Ishikawa (cell line): ENCODE measurements at regions not wholly inside any gene's neighbourhood (a gene's known extent, or its start where the extent isn't known, plus 50 kb on each side); places are given as distances from the start of the nearest gene placed in this dataset.

Experiments
- CEBPB ChIP-seq: IDR thresholded peaks from 2 replicates; pipeline ENCODE4 v1.6.1; 2012
- CREB1 ChIP-seq: IDR thresholded peaks from 2 replicates; pipeline ENCODE4 v1.6.1; 2012; ENCODE audit warnings: low read depth
- EGR1 ChIP-seq: IDR thresholded peaks from 2 replicates; pipeline ENCODE4 v1.6.1; 2012
- EP300 ChIP-seq: IDR thresholded peaks from 2 replicates; pipeline ENCODE4 v1.6.1; 2012; ENCODE audit warnings: borderline replicate concordance
- FOXM1 ChIP-seq: IDR thresholded peaks from 2 replicates; pipeline ENCODE4 v1.6.1; 2012; ENCODE audit warnings: low read depth, borderline replicate concordance
- MAX ChIP-seq: IDR thresholded peaks from 2 replicates; pipeline ENCODE4 v1.6.1; 2012
- NFIC ChIP-seq: IDR thresholded peaks from 2 replicates; pipeline ENCODE4 v1.6.1; 2012
- RAD21 ChIP-seq: IDR thresholded peaks from 2 replicates; pipeline ENCODE4 v1.6.1; 2012; ENCODE audit warnings: low read depth
- TAF1 ChIP-seq: IDR thresholded peaks from 2 replicates; pipeline ENCODE4 v1.6.1; 2012; ENCODE audit warnings: low read depth, mild to moderate bottlenecking
- TCF12 ChIP-seq: IDR thresholded peaks from 2 replicates; pipeline ENCODE4 v1.6.1; 2012; ENCODE audit warnings: low read depth
- TEAD4 ChIP-seq: IDR thresholded peaks from 2 replicates; pipeline ENCODE4 v1.6.1; 2012
- USF1 ChIP-seq: IDR thresholded peaks from 2 replicates; pipeline ENCODE4 v1.6.1; 2012
- YY1 ChIP-seq: IDR thresholded peaks from 2 replicates; pipeline ENCODE4 v1.6.1; 2012; ENCODE audit warnings: low read depth
- ZBTB7A ChIP-seq: IDR thresholded peaks from 2 replicates; pipeline ENCODE4 v1.6.1; 2012; ENCODE audit warnings: low read depth
- TF ChIP-seq, protein P1 (sequence below): IDR thresholded peaks from 2 replicates; pipeline ENCODE4 v1.6.1; 2012; ENCODE audit warnings: low read depth, mild to moderate bottlenecking

- TF ChIP-seq, protein P1, sequence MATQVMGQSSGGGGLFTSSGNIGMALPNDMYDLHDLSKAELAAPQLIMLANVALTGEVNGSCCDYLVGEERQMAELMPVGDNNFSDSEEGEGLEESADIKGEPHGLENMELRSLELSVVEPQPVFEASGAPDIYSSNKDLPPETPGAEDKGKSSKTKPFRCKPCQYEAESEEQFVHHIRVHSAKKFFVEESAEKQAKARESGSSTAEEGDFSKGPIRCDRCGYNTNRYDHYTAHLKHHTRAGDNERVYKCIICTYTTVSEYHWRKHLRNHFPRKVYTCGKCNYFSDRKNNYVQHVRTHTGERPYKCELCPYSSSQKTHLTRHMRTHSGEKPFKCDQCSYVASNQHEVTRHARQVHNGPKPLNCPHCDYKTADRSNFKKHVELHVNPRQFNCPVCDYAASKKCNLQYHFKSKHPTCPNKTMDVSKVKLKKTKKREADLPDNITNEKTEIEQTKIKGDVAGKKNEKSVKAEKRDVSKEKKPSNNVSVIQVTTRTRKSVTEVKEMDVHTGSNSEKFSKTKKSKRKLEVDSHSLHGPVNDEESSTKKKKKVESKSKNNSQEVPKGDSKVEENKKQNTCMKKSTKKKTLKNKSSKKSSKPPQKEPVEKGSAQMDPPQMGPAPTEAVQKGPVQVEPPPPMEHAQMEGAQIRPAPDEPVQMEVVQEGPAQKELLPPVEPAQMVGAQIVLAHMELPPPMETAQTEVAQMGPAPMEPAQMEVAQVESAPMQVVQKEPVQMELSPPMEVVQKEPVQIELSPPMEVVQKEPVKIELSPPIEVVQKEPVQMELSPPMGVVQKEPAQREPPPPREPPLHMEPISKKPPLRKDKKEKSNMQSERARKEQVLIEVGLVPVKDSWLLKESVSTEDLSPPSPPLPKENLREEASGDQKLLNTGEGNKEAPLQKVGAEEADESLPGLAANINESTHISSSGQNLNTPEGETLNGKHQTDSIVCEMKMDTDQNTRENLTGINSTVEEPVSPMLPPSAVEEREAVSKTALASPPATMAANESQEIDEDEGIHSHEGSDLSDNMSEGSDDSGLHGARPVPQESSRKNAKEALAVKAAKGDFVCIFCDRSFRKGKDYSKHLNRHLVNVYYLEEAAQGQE: no peak
These were observed 306.8 kb downstream of the TUSC7 start for GRCh38 chr3:117016378-117016777.

DNA sequence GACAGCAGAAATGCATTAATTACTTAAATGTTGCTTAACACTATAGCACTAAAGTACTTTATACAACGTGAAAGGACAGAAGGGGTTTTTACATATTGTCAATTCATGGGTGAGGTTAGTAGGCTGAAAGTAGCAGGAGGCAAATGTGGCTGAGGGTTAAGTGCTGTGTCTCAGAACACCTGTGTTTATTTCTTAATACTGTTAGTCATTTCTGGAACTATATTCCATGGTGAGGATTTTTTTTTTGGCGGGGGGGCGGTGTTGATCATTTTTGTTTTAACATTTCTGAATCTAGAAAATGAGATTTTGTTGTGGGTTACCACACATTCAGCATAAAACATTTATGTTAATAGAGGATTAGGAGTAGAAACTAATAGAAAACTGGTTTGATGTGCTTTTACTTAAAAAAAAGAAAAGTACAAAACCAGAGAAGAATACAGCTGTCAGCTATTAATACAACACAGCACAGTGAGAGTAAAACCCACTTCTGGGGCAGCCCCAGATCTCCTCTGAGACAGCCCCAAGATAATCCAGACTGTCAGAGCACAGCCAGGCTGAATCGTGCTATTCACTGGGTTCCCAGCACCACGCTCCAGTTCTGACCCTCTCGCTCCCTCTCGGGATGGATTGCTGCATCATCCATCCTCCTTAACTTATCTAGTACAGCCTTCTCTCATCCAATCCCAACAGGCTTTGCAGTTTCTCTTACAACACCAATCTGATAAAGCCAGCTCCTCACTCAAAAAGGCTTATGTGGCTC is 307.7 kb downstream of the TUSC7 start:
- TF ChIP-seq EP300 (no peak), TEAD4 (no peak), ZBTB7A (no peak), USF1 (no peak), YY1 (no peak)

DNA sequence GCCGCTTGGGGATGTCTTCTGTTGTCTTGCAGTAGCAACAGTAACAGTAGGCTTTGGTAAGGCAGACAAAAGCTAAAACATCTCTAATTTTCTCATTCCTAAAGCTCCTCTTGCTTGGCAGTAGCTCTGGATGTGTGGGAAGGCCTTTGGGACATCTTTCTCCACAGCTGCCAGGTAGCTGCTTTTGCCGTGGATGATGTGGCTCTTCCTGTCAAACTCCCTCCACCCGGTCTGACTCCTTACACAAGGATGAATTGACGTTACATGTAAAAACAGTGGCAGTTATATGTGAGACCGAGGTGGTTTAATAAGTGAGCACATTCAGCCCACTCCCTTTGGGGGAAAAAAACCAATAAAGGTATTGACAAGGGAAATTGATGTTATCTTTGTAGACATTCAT is 309.1 kb downstream of the TUSC7 start:
- TF ChIP-seq RAD21 (no peak), MAX (no peak)

DNA sequence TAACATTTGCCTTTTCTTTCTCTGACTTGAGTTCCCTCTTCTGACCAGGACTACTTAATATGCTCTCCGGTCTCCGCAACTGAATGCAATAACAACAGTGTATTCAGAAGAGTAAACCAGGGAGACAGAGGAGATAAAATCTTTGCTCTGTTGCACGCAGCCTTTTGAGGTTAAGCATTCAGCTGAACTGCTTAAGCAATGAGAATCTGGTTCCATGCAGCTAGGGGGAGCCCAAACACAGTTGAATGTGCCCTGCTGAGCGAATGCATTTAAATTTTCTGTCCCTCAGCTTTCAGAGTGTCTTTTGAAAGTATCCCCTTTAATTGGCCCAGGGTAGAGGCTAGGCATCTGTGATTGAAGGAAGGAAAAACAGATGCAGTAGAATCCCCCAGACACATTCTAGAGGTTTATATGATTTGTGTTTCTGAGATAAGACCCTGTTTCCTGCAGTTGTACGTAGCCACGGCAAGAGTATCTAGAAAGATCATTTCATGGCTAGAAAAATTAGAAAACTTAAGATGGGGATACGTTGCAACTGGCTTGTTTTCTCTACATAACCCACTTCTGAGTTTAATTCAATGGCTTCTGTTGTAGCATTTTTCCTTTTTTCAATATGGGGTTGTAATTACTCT is 309.6 kb downstream of the TUSC7 start:
- TF ChIP-seq TAF1: no peak
- no peak for TF ChIP-seq EP300
- peak; percentile 82 for TF ChIP-seq RAD21

GRCh38 chr3:117026401-117026800 is 316.8 kb downstream of the TUSC7 start:
- TF ChIP-seq EP300 (no peak), MAX (no peak), USF1 (no peak), RAD21 (no peak), CREB1 (no peak), ZBTB7A (no peak), YY1 (no peak), NFIC (no peak), TEAD4 (no peak), EGR1 (no peak), FOXM1 (no peak), CEBPB (no peak), TCF12 (no peak)
- TF ChIP-seq, protein P1: no peak

DNA sequence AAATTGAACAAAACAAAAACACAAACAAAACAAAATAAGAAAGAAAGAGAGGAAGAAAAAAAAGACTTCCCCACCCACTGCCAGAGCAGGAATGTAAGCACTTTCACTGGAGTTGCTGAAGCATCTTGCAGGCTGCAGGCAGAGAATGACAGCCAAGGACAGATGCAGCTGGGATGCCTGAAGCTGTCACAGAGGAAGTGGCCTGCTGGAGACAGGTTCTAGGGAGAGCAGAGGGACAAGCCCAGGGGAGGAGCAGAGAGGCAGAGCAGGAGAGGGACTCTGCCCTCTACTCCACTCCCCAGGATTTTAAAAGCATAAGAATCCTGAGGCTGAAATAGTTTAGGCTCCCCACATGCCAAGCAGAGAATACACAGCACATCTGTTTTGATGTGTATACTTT is 326.2 kb downstream of the TUSC7 start:
- TF ChIP-seq TCF12: no peak
- no peak for TF ChIP-seq NFIC
- TF ChIP-seq TEAD4: no peak
- no peak for TF ChIP-seq FOXM1
- TF ChIP-seq EGR1: no peak
- no peak for TF ChIP-seq CEBPB
- no peak for TF ChIP-seq ZBTB7A
- TF ChIP-seq YY1: no peak
- TF ChIP-seq, protein P1: no peak
